ENCODE measurements at regions not wholly inside any gene's neighbourhood (a gene's known extent, or its start where the extent isn't known, plus 50 kb on each side); places are given as distances from the start of the nearest gene placed in this dataset.

- CTCF ChIA-PET = no interaction called here
- Histone ChIP-seq H3K36me3 (ENCODE audit: control insufficient read depth, insufficient read depth, low read length) (no peaks in the 10 kb centered on the region), H3K9me3 (no peaks in the 10 kb centered on the region), H3K4me1 (peaks cover 10% of the 10 kb centered on the region), H3K4me3 (ENCODE audit: low read depth, low read length) (no peak overlapping the region), H3K27me3 (replicated peaks; ENCODE audit: control insufficient read depth, insufficient read depth, low read length) (no peaks in the 10 kb centered on the region)
- intact Hi-C loops (cut with micrococcal nuclease; ENCODE audit: unreplicated experiment) = no loop called here
- H3K36me3 Mint-ChIP-seq (ENCODE audit: insufficient read depth, unreplicated experiment) = no peaks in the 10 kb centered on the region
- BruUV-seq (replicated peaks) = no TSS peak
- TF ChIP-seq, protein P1, sequence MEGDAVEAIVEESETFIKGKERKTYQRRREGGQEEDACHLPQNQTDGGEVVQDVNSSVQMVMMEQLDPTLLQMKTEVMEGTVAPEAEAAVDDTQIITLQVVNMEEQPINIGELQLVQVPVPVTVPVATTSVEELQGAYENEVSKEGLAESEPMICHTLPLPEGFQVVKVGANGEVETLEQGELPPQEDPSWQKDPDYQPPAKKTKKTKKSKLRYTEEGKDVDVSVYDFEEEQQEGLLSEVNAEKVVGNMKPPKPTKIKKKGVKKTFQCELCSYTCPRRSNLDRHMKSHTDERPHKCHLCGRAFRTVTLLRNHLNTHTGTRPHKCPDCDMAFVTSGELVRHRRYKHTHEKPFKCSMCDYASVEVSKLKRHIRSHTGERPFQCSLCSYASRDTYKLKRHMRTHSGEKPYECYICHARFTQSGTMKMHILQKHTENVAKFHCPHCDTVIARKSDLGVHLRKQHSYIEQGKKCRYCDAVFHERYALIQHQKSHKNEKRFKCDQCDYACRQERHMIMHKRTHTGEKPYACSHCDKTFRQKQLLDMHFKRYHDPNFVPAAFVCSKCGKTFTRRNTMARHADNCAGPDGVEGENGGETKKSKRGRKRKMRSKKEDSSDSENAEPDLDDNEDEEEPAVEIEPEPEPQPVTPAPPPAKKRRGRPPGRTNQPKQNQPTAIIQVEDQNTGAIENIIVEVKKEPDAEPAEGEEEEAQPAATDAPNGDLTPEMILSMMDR (IDR thresholded peaks at IDR 0.05; ENCODE audit: insufficient read depth in 1 of 2, low read depth in 1 of 2, low read length in 1 of 2, severe bottlenecking in 1 of 2, unreplicated experiment in 1 of 2) = no peak
- H3K27me3 Mint-ChIP-seq (ENCODE audit: insufficient read depth, unreplicated experiment) = no peaks in the 10 kb centered on the region
- POLR2A ChIA-PET = no interaction called here
- peaks cover 17% of the 10 kb centered on the region for H3K4me1 Mint-ChIP-seq (ENCODE audit: low read depth, unreplicated experiment)
- no peaks in the 10 kb centered on the region for H3K9me3 Mint-ChIP-seq (ENCODE audit: unreplicated experiment)
- no peak overlapping the region for H3K4me3 Mint-ChIP-seq (ENCODE audit: unreplicated experiment)
- no peak overlapping the region for H3K27ac Mint-ChIP-seq (ENCODE audit: unreplicated experiment)
- no peak for DNase-seq
These were observed 62.2 kb upstream of the PELI2 start for GRCh38 chr14:56056031-56056430.

GRCh38 chr14:56057071-56057741 is 61.0 kb upstream of the PELI2 start:
- intact Hi-C loops (cut with micrococcal nuclease; ENCODE audit: unreplicated experiment) = no loop called here
- no peak overlapping the region for H3K4me3 ChIP-seq (ENCODE audit: low read depth, low read length)
- Mint-ChIP-seq H3K27ac (ENCODE audit: unreplicated experiment) (no peak overlapping the region), H3K9me3 (ENCODE audit: unreplicated experiment) (no peaks in the 10 kb centered on the region), H3K36me3 (ENCODE audit: insufficient read depth, unreplicated experiment) (no peaks in the 10 kb centered on the region), H3K4me1 (ENCODE audit: low read depth, unreplicated experiment) (peaks cover 17% of the 10 kb centered on the region), H3K4me3 (ENCODE audit: unreplicated experiment) (no peak overlapping the region), H3K27me3 (ENCODE audit: insufficient read depth, unreplicated experiment) (no peaks in the 10 kb centered on the region)
- TF ChIP-seq, protein P1 (IDR thresholded peaks at IDR 0.05; ENCODE audit: insufficient read depth in 1 of 2, low read depth in 1 of 2, low read length in 1 of 2, severe bottlenecking in 1 of 2, unreplicated experiment in 1 of 2) = no peak
- no TSS peak for BruUV-seq (replicated peaks)
- H3K9me3 ChIP-seq = no peaks in the 10 kb centered on the region
- DNase-seq = no peak
- peaks cover 10% of the 10 kb centered on the region for H3K4me1 ChIP-seq
- ChIA-PET CTCF (no interaction called here), POLR2A (interaction anchor here (0.7 kb wide), 1 partner anchor 11 kb away, joined by 3 read pairs; no protein-coding TSS in a partner anchor)
- H3K36me3 ChIP-seq (ENCODE audit: control insufficient read depth, insufficient read depth, low read length) = no peaks in the 10 kb centered on the region
- no peaks in the 10 kb centered on the region for H3K27me3 ChIP-seq (replicated peaks; ENCODE audit: control insufficient read depth, insufficient read depth, low read length)

DNA sequence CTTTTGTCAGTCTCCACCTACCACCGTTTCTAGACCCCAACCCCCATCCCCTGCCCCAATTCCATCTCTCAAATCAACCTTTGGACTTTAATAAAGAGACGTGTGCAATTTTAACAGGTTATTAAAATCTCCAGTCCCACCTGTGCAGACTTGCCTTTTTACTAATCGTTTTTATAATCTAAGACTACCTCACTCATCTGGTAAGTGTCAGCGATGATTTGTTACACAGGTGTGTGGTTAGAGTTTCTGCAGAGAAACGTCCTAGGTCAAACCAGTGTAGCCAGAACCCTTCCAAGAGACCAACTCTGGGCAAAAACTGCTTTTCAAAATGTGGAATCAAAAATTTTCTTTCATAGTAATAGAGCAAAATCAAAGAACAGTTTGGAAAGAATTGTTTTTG is 60.4 kb upstream of the PELI2 start:
- TF ChIP-seq, protein P1 (IDR thresholded peaks at IDR 0.05; ENCODE audit: insufficient read depth in 1 of 2, low read depth in 1 of 2, low read length in 1 of 2, severe bottlenecking in 1 of 2, unreplicated experiment in 1 of 2) = no peak
- no peak overlapping the region for H3K4me3 ChIP-seq (ENCODE audit: low read depth, low read length)
- H3K9me3 ChIP-seq = no peaks in the 10 kb centered on the region
- H3K36me3 ChIP-seq (ENCODE audit: control insufficient read depth, insufficient read depth, low read length) = no peaks in the 10 kb centered on the region
- no peak overlapping the region for H3K27ac Mint-ChIP-seq (ENCODE audit: unreplicated experiment)
- DNase-seq = no peak
- no TSS peak for BruUV-seq (replicated peaks)
- POLR2A ChIA-PET = no interaction called here
- CTCF ChIA-PET = no interaction called here
- H3K9me3 Mint-ChIP-seq (ENCODE audit: unreplicated experiment) = no peaks in the 10 kb centered on the region
- H3K27me3 Mint-ChIP-seq (ENCODE audit: insufficient read depth, unreplicated experiment) = no peaks in the 10 kb centered on the region
- peaks cover 17% of the 10 kb centered on the region for H3K4me1 Mint-ChIP-seq (ENCODE audit: low read depth, unreplicated experiment)
- H3K4me3 Mint-ChIP-seq (ENCODE audit: unreplicated experiment) = no peak overlapping the region
- H3K36me3 Mint-ChIP-seq (ENCODE audit: insufficient read depth, unreplicated experiment) = no peaks in the 10 kb centered on the region
- H3K4me1 ChIP-seq = peaks cover 10% of the 10 kb centered on the region
- H3K27me3 ChIP-seq (replicated peaks; ENCODE audit: control insufficient read depth, insufficient read depth, low read length) = no peaks in the 10 kb centered on the region
- intact Hi-C loops (cut with micrococcal nuclease; ENCODE audit: unreplicated experiment) = no loop called here
